HG02973 (cell line): ENCODE measurements at regions not wholly inside any gene's neighbourhood (a gene's known extent, or its start where the extent isn't known, plus 50 kb on each side); places are given as distances from the start of the nearest gene placed in this dataset.

ENCODE experiments used
- ATAC-seq: cut with Tn5 transposase; IDR thresholded peaks from one replicate; pipeline ENCODE4 v1.9.1; 2021; ENCODE audit warnings: moderate library complexity; ENCODE audit not compliant: unreplicated experiment

- no peak for ATAC-seq
These were observed 104.2 kb upstream of the TMEM72 start for GRCh38 chr10:44806950-44807349.

DNA sequence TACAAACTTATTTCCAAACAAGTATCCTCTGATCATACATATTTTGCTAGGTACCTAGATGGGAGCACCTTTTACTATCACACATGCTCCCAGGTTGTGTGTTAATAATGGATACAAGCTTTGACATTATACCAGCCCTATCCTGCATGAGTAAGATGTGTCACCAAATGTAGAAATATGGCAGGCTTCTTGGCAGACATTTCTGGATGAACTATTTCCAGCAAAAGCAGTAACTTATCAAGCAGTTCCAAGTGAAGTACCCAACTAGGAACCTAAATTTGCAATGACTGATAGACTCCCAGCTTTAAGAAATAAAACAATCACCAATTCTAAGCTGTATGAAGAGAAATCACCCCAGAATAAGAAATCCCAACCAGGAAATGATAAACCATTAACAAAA lies 103.7 kb upstream of the TMEM72 start:
- ATAC-seq: no peak

- no peak for ATAC-seq
These were observed 101.5 kb upstream of the TMEM72 start for GRCh38 chr10:44809647-44810046.

DNA sequence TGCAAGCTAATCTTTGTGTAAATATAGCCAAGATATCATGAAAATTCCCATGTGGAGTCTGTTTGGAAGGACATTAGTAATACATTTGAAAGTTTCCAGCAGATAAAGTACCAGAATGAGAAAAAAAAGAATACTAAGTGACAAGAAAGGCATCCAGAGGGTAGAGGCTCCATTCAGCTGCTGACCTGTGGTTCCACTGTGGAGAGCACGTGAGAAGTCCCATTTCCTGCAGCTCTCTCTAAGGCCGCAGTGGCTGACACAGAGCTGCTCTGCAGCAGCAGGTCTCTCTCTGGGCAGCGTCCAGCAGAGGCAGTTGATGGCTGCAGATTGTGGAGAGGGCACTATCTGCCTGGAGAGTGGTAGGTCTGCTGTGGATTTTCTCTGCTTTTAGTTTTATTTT lies 100.1 kb upstream of the TMEM72 start:
- no peak for ATAC-seq

DNA sequence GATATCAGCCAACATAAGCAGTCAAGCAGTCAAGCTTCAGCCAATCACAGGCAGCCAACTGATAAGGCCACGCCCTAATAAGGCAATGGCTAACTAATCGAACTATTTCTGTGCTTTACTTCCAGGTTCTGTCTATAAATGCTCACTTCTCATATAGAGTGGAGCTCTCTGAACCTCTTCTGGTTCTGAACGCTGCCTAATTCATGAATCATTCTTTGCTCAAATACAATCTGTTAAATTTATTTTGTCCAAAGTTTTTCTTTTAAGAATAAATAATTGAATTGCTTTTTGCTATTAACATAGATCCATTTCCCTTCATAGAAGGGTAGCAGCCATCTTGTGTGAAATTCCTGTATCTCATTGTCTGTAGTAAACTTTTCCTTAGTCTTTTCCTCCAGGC lies 97.9 kb upstream of the TMEM72 start:
- ATAC-seq: no peak

- no peak for ATAC-seq
These were observed 96.2 kb upstream of the TMEM72 start for GRCh38 chr10:44814929-44815328.

- ATAC-seq: no peak
These were observed 93.0 kb upstream of the TMEM72 start for GRCh38 chr10:44818041-44818649.

DNA sequence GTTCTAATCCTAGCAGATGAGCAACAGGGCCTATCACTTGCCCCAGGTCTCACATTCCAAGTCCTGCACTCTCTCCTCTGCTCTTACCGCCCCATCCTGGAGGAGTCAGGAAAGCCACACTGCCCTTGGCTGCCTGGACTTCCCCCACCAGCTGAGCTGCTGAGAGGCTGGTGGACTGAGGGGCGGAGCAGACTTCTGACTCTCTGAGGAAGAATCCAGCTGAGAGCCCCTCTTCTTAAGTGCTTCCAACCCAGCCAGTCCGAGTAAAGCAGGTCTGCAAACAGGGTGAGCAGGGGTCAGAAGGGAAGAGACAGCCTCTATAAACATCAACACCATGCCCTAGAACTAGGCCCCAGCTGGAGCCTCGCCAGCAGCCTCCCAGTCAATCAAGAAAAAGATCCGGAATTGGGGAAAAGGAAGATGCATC lies 92.4 kb upstream of the TMEM72 start:
- no peak for ATAC-seq

- ATAC-seq: no peak
These were observed 91.0 kb upstream of the TMEM72 start for GRCh38 chr10:44820094-44820493.

DNA sequence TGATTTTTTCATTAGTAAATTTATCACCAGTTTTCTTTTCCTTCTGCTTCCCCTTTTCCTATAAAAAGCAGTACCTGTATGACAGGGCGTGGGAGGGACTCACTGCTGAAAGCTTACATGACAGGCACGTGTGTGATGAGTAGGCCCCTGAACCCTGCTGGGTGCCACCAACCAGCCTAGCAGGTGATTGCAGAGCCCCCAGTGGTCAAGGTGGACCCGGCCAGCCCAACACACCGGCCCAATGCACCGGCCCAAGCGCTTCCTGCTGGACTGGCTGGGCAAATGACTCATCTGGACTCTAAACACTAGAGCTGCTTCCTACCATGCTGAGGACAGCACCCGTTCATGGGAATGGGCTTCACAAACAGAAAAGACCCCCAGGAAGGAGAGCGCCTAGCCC lies 89.8 kb upstream of the TMEM72 start:
- no peak for ATAC-seq

- no peak for ATAC-seq
These were observed 88.8 kb upstream of the TMEM72 start for GRCh38 chr10:44822349-44822748.

DNA sequence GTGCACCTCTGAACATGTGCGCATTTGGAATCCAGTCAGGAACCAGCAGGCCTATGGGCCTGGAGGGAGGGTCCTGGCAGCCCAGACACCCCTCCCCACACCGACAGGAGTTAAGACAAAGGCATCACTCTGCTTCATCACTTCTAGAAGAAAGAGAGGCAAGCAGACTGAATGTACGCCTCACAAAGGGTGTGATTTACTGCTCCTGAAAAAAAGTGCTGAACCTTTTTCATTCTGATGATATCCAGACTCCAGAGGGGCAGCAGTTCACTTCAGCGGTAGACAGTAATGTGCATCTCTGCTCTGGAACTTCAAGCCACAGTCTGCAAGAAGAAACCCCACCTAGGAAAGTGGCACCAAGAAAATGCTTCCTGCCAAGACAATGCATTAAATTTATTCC lies 88.2 kb upstream of the TMEM72 start:
- ATAC-seq: no peak

GRCh38 chr10:44824607-44825006 lies 86.5 kb upstream of the TMEM72 start:
- no peak for ATAC-seq

DNA sequence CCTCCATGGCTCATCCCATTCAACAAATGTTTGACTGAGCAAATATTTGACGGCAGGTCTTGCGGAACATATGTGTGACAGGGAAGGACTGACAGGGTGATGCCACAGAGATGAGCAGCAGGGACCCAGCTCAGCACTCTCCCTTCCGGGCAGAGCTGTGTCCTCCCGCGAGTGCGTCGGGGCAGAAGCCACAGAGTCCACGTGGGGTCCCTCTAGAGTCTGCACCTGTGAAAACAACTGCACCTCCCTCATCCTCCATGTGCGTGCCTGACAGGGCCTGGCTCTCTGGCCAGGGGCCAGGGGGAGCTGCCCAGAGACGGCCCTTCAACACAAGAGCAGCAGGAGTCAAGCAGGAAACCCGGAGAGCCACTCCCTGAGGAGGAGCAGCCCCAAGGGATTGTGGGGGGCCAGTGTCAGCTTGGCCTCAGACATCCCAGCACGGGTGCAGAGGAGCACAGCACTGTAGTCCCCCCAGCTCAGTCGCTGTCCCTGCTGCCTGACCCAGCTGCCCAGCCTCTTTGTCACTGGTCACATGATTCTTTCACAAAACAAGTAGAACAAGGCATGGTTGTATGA lies 83.6 kb upstream of the TMEM72 start:
- ATAC-seq: no peak

DNA sequence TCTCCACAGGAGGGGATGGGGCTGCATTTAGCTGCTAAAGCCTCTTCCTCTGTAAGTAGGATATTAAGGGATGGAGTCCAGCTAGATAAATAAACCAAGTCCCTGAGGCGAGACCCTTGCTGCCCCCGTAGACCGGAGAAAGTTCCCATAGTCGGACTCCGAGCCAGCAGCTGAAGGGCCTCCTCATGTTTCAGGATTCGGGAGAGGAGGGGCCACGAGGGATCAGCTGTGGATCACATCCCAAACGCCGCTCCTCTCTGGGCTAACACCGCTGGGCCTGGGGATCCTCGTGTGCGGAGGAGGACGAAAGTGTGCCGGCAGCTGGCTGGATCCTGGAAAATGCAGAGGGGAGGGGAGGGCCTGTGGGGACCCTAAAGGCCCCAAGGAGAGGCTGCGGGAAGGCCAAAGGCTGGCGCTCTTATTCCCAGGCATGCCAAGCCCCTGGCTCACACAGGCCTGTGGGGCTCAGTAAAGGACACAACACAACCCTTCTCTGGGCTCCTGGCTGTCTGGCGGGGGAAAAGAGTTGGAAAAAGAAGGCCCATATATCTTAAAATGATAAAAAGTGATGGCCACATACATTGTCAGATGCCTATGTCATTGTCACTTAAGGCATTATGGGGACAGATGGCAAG lies 82.5 kb upstream of the TMEM72 start:
- no peak for ATAC-seq

GRCh38 chr10:44829426-44829825 lies 81.7 kb upstream of the TMEM72 start:
- no peak for ATAC-seq

GRCh38 chr10:44830022-44830421 lies 81.1 kb upstream of the TMEM72 start:
- no peak for ATAC-seq

- ATAC-seq: no peak
These were observed 79.6 kb upstream of the TMEM72 start for GRCh38 chr10:44831581-44831980.

- no peak for ATAC-seq
These were observed 78.3 kb upstream of the TMEM72 start for GRCh38 chr10:44832595-44833390.

GRCh38 chr10:44834131-44834530 lies 77.0 kb upstream of the TMEM72 start:
- ATAC-seq: no peak

DNA sequence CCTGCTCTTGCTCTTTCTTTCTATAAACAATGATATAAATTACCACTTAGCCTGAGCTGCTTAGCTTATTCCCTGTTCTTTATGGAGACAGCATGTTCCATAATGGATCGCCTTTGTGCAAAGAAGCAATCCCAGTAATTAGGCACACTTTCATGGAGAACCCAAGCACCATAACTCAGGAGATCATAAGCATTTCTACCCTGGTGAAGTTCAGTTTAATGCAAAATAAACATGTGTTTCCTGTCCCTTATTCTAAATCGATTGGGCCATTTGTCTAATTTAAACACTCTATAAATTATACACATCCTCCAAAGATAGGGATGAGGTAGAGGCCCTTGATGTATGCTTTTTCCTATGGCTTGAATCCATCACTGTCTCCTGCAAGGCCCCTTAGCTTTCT lies 75.8 kb upstream of the TMEM72 start:
- ATAC-seq: no peak

DNA sequence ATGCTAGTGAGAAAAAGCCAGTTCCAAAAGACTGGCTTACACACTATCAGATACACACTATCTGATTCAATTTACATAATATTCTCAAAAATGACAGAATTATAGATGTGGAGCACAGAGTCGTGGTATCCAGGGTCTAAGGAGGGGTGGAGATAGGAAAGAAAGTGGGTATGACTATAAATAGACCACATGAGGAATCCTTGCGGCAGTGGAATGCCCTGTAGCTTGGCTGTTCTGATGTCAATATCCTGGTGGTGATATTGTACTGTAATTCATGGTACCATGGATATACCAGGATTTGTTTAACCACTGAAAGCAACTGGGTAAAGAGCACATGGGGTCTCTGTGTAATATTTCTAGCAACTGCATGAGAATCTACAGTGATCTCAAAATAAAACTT lies 67.7 kb upstream of the TMEM72 start:
- no peak for ATAC-seq
